RWPE1 (cell line): ENCODE measurements at regions not wholly inside any gene's neighbourhood (a gene's known extent, or its start where the extent isn't known, plus 50 kb on each side); places are given as distances from the start of the nearest gene placed in this dataset.

Source experiments
- CTCF ChIA-PET: fragments of 350-600 bp; sonication (Branson Sonifier 250); formaldehyde crosslinking; extraction: SDS; loops from one replicate; lab custom pipeline; 2021; lab: Yijun Ruan, JAX
- POLR2A ChIA-PET: fragments of 400-600 bp; formaldehyde crosslinking; extraction: SDS; loops from one replicate; lab custom pipeline; 2020; ENCODE audit warnings: antibody characterized with exemption; ENCODE audit not compliant: low non-redundant PET; lab: Yijun Ruan, JAX
- DNase-seq: peaks from one replicate; pipeline ENCODE4 v3.0.0; 2012; ENCODE audit warnings: low spot score
- H3K27ac ChIP-seq: fragments of 450-650 bp; 2 replicates; pipeline ENCODE4 v1.5.1; 2017
- TF ChIP-seq, protein P1 (sequence below): fragments of 450-650 bp; conservative IDR thresholded peaks from 2 replicates; pipeline ENCODE4 v1.5.1; 2017; ENCODE audit warnings: low read depth, mild to moderate bottlenecking

DNA sequence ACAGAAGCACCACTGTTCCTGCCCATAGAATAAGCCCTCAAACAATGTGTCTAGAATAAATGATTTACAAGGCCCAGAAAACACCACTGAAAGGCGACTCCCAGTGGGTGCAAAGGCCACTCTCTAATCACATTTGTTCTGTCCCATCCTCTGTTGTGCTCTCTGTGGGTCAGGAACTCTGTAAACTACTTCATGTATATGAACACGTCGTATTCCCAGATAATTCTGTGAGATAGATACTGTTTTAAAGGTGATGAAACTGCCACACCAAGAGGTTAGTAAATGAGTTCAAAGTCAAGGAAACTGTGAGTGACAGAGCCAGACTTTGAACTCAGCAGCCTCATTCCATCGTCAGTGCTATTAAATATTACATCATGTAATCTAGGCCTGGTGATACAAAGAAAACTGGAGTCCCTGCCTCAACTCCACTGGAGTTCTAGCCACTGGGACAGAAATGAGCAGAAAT, 269.7 kb upstream of the DCC start:
- POLR2A ChIA-PET = no interaction called here
- DNase-seq = no peak
- CTCF ChIA-PET = no interaction called here
- no peak overlapping the region for H3K27ac ChIP-seq
- TF ChIP-seq, protein P1, sequence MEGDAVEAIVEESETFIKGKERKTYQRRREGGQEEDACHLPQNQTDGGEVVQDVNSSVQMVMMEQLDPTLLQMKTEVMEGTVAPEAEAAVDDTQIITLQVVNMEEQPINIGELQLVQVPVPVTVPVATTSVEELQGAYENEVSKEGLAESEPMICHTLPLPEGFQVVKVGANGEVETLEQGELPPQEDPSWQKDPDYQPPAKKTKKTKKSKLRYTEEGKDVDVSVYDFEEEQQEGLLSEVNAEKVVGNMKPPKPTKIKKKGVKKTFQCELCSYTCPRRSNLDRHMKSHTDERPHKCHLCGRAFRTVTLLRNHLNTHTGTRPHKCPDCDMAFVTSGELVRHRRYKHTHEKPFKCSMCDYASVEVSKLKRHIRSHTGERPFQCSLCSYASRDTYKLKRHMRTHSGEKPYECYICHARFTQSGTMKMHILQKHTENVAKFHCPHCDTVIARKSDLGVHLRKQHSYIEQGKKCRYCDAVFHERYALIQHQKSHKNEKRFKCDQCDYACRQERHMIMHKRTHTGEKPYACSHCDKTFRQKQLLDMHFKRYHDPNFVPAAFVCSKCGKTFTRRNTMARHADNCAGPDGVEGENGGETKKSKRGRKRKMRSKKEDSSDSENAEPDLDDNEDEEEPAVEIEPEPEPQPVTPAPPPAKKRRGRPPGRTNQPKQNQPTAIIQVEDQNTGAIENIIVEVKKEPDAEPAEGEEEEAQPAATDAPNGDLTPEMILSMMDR = no peak

DNA sequence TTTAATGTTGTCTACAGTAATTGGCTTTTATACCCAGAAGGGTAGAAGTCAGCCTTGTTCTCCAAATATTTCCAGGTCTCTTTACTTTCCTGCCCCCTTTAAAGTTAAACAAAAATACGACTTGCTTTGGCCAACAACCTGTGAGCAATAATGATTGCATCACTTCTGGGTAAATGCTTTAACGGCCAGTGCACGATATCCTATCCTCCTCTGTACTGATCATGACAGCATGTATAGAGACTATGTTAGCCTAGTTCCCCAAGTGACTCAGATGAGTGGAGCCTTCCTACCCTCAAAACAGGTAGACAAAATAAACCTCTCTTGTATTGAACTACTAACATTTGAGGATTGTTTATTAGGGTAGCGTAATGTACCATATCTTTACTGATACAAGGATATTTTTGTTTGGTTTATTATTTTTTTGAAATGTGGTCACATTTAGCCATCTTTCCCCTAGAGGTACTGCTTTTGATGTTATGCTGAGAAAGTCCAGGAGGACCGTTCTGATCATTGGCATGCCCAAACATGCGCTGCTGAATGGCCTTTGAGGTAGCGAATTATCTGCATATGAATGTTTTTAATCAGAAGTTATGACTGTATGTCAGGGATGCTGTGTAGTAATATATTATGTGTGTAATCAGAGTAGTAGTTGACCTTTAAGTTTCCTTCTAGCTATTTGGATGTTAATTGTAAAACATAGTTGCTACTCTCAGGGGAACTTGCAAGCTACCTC, 262.6 kb upstream of the DCC start:
- CTCF ChIA-PET = no interaction called here
- DNase-seq = peak; percentile 5
- no peak overlapping the region for H3K27ac ChIP-seq
- POLR2A ChIA-PET = no interaction called here
- TF ChIP-seq, protein P1 = no peak

- no peak for DNase-seq
- TF ChIP-seq, protein P1 = no peak
- no peak overlapping the region for H3K27ac ChIP-seq
- ChIA-PET POLR2A (no interaction called here), CTCF (no interaction called here)
These were observed 257.8 kb upstream of the DCC start for GRCh38 chr18:52082246-52082645.

DNA sequence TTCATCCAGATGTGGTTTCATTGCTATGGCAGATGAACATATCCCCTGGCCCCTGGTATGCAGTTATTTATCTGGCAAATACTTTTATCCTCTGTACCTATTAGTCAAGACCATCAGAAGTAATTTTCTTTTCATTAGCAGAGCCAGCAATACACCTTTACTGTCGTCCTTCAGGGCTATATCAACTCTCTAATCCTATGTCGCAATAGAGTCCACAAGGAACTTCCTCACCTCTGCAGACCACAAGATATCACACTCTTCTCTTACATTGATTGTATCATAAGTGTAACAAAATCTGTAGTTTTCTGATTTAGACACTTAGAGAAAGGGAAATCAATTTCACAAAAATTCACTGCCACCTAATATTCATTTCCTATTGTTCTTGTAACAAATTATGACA, 252.9 kb upstream of the DCC start:
- no peak for DNase-seq
- CTCF ChIA-PET = no interaction called here
- no peak overlapping the region for H3K27ac ChIP-seq
- POLR2A ChIA-PET = no interaction called here
- TF ChIP-seq, protein P1 = no peak

GRCh38 chr18:52090005-52090404, 250.0 kb upstream of the DCC start:
- H3K27ac ChIP-seq = no peak overlapping the region
- CTCF ChIA-PET = interaction anchor here (0.6 kb wide), 1 partner anchor 151 kb away, joined by 5 read pairs; no protein-coding TSS in a partner anchor
- no peak for DNase-seq
- TF ChIP-seq, protein P1 = no peak
- POLR2A ChIA-PET = no interaction called here

- ChIA-PET POLR2A (no interaction called here), CTCF (no interaction called here)
- H3K27ac ChIP-seq = no peak overlapping the region
- TF ChIP-seq, protein P1 = no peak
- no peak for DNase-seq
These were observed 246.8 kb upstream of the DCC start for GRCh38 chr18:52093171-52093570.
